ENCODE measurements at regions not wholly inside any gene's neighbourhood (a gene's known extent, or its start where the extent isn't known, plus 50 kb on each side); places are given as distances from the start of the nearest gene placed in this dataset.

DNA sequence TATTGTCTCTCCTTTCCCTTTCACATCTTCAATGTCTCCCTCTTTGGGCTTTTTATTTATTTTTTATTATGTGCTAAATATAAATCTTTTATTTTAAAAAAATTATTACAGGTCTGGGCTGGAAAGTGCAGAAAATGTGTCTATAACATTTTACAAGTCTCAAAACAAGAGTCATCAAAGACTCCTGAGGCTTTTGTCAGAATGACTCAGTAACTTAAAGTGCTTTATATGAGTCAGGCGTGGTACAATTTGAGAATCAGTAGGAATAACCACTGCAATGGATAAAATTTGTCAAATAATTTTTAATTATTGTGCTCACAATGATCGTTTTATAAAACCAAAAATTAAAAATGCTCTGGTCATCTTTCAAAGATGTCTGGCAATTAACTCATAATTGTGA is 193.9 kb downstream of the MMUT start:
- Histone ChIP-seq H3K4me3 (no peak overlapping the region), H3K27me3 (ENCODE audit: insufficient read depth in 3 of 3, low read length in 2 of 3) (no peaks in the 10 kb centered on the region), H3K36me3 (ENCODE audit: insufficient read depth in 1 of 2, low read depth in 1 of 2) (no peaks in the 10 kb centered on the region), H3K4me1 (no peaks in the 10 kb centered on the region), H3K9me3 (no peaks in the 10 kb centered on the region), H3K27ac (no peak overlapping the region)
- WGBS, 3 donors = 34 to 38% (median 35%) methylated on average over 2 of the region's 2 CpGs
- no peak for ATAC-seq
- no peak for DNase-seq
- intact Hi-C loops (cut with DNase I) = no loop called here
- TF ChIP-seq CTCF (IDR thresholded peaks at IDR 0.05) = no peak

DNA sequence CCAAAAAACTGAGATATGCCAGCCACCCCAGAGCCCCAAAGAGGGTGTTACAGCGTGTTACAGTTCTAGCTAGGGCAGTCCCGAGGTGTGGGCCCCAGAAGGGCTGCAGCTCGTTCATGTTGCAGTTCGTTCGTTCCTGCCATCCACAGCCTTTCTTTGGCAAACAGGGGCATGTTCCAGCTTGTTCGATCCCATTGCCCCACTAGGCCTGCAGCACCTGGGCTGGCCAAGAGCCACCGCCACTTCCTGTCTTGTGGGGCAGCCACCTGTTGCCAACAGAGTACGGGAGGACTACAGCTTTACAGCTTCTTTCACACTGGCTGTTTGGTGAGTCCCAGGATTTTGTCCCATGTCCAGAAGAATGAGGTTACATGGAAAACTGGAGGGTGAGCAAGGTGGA is 198.1 kb downstream of the MMUT start:
- no peak overlapping the region for H3K27ac ChIP-seq
- 81 to 87% (median 87%) methylated on average over 8 of the region's 8 CpGs for WGBS, 3 donors
- no peaks in the 10 kb centered on the region for H3K9me3 ChIP-seq
- H3K4me1 ChIP-seq = no peaks in the 10 kb centered on the region
- no peaks in the 10 kb centered on the region for H3K36me3 ChIP-seq (ENCODE audit: insufficient read depth in 1 of 2, low read depth in 1 of 2)
- H3K27me3 ChIP-seq (ENCODE audit: insufficient read depth in 3 of 3, low read length in 2 of 3) = no peaks in the 10 kb centered on the region
- ATAC-seq (no peak), DNase-seq (no peak)
- intact Hi-C loops (cut with DNase I) = no loop called here
- no peak overlapping the region for H3K4me3 ChIP-seq
- TF ChIP-seq CTCF (IDR thresholded peaks at IDR 0.05) = no peak

GRCh38 chr6:49264496-49264895 is 198.6 kb downstream of the MMUT start:
- no peaks in the 10 kb centered on the region for H3K27me3 ChIP-seq (ENCODE audit: insufficient read depth in 3 of 3, low read length in 2 of 3)
- DNase-seq (no peak), ATAC-seq (no peak)
- H3K4me1 ChIP-seq = no peaks in the 10 kb centered on the region
- 70 to 74% (median 71%) methylated on average over 7 of the region's 7 CpGs for WGBS, 3 donors
- no peak overlapping the region for H3K4me3 ChIP-seq
- no peak overlapping the region for H3K27ac ChIP-seq
- no peaks in the 10 kb centered on the region for H3K9me3 ChIP-seq
- intact Hi-C loops (cut with DNase I) = no loop called here
- no peaks in the 10 kb centered on the region for H3K36me3 ChIP-seq (ENCODE audit: insufficient read depth in 1 of 2, low read depth in 1 of 2)
- no peak for TF ChIP-seq CTCF (IDR thresholded peaks at IDR 0.05)

GRCh38 chr6:49257549-49257948 is 205.5 kb downstream of the MMUT start:
- 47 to 51% (median 48%) methylated on average over 3 of the region's 3 CpGs for WGBS, 3 donors
- ATAC-seq (no peak), DNase-seq (no peak)
- Histone ChIP-seq H3K27me3 (ENCODE audit: insufficient read depth in 3 of 3, low read length in 2 of 3) (no peaks in the 10 kb centered on the region), H3K36me3 (ENCODE audit: insufficient read depth in 1 of 2, low read depth in 1 of 2) (no peaks in the 10 kb centered on the region), H3K4me3 (no peak overlapping the region), H3K4me1 (no peaks in the 10 kb centered on the region), H3K9me3 (no peaks in the 10 kb centered on the region), H3K27ac (no peak overlapping the region)
- intact Hi-C loops (cut with DNase I) = no loop called here
- TF ChIP-seq CTCF (IDR thresholded peaks at IDR 0.05) = no peak

DNA sequence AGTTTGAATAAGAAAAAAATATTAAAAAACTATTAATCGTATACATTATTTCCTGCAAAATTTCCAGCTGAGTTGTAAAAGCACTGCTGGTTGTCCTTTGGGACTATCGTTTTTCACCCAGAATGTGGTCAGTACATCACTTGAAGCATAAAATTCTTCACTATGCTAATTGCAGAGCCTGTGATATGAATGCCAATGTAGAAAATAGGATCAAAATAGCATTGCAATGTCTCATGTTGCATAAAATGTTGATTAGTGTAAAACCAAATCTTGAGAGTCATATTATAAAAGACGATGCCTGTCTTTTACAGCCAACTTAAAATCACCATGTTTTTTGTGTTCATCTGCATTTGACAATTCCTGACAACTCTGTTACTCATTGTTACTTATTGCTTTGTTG is 207.7 kb downstream of the MMUT start:
- Histone ChIP-seq H3K9me3 (no peaks in the 10 kb centered on the region), H3K27ac (no peak overlapping the region), H3K36me3 (ENCODE audit: insufficient read depth in 1 of 2, low read depth in 1 of 2) (no peaks in the 10 kb centered on the region), H3K4me3 (no peak overlapping the region), H3K4me1 (no peaks in the 10 kb centered on the region), H3K27me3 (ENCODE audit: insufficient read depth in 3 of 3, low read length in 2 of 3) (no peaks in the 10 kb centered on the region)
- ATAC-seq (no peak), DNase-seq (no peak)
- intact Hi-C loops (cut with DNase I) = no loop called here
- TF ChIP-seq CTCF (IDR thresholded peaks at IDR 0.05) = no peak
- 22 to 31% (median 28%) methylated on average over 3 of the region's 3 CpGs for WGBS, 3 donors

Measured in psoas muscle (tissue), 7 donors.